Ammon's horn (tissue), 1 donor: ENCODE measurements at regions not wholly inside any gene's neighbourhood (a gene's known extent, or its start where the extent isn't known, plus 50 kb on each side); places are given as distances from the start of the nearest gene placed in this dataset.
"Not testable (repeated sequence)": the region's sequence is repeated elsewhere in the genome, so short reads cannot be mapped to it uniquely, and the experiment has no call there.

Experiments used
- DNase-seq: peaks from one replicate; pipeline ENCODE4 v3.0.0-alpha.2; 2016; ENCODE audit warnings: low spot score

- DNase-seq: no peak
Measured at GRCh38 chr14:71396050-71396677, 488.9 kb downstream of the PCNX1 start.

GRCh38 chr14:71397371-71397770, 490.1 kb downstream of the PCNX1 start:
- DNase-seq: no peak

- DNase-seq: no peak
Measured at GRCh38 chr14:71398450-71398849, 491.2 kb downstream of the PCNX1 start.

- no peak for DNase-seq
Measured at GRCh38 chr14:71399057-71399487, 491.8 kb downstream of the PCNX1 start.

GRCh38 chr14:71400871-71401321, 493.6 kb downstream of the PCNX1 start:
- DNase-seq: no peak

- DNase-seq: not testable (repeated sequence)
Measured at GRCh38 chr14:71402415-71402814, 495.2 kb downstream of the PCNX1 start.

- DNase-seq: peak; percentile 9
Measured at GRCh38 chr14:71403656-71404055, 496.4 kb downstream of the PCNX1 start.

GRCh38 chr14:71405676-71406075, 498.4 kb downstream of the PCNX1 start:
- no peak for DNase-seq

GRCh38 chr14:71408362-71409030, 501.2 kb downstream of the PCNX1 start:
- DNase-seq: no peak

- no peak for DNase-seq
Measured at GRCh38 chr14:71410578-71411284, 503.5 kb downstream of the PCNX1 start.

GRCh38 chr14:71411285-71411595, 504.0 kb downstream of the PCNX1 start:
- no peak for DNase-seq

GRCh38 chr14:71411738-71412137, 504.5 kb downstream of the PCNX1 start:
- no peak for DNase-seq

- no peak for DNase-seq
Measured at GRCh38 chr14:71414631-71415403, 507.6 kb downstream of the PCNX1 start.

GRCh38 chr14:71415404-71415690, 508.1 kb downstream of the PCNX1 start:
- no peak for DNase-seq

- DNase-seq: no peak
Measured at GRCh38 chr14:71416392-71416791, 509.1 kb downstream of the PCNX1 start.

GRCh38 chr14:71418532-71419245, 511.4 kb downstream of the PCNX1 start:
- DNase-seq: no peak

GRCh38 chr14:71423481-71423880, 508.7 kb upstream of the RGS6 start:
- no peak for DNase-seq

GRCh38 chr14:71424941-71425340, 507.3 kb upstream of the RGS6 start:
- no peak for DNase-seq

- no peak for DNase-seq
Measured at GRCh38 chr14:71426001-71426400, 506.2 kb upstream of the RGS6 start.

GRCh38 chr14:71429902-71430301, 502.3 kb upstream of the RGS6 start:
- DNase-seq: no peak

- no peak for DNase-seq
Measured at GRCh38 chr14:71430321-71430677, 501.9 kb upstream of the RGS6 start.

GRCh38 chr14:71430678-71431376, 501.4 kb upstream of the RGS6 start:
- DNase-seq: no peak
